ENCODE measurements at regions not wholly inside any gene's neighbourhood (a gene's known extent, or its start where the extent isn't known, plus 50 kb on each side); places are given as distances from the start of the nearest gene placed in this dataset.

DNA sequence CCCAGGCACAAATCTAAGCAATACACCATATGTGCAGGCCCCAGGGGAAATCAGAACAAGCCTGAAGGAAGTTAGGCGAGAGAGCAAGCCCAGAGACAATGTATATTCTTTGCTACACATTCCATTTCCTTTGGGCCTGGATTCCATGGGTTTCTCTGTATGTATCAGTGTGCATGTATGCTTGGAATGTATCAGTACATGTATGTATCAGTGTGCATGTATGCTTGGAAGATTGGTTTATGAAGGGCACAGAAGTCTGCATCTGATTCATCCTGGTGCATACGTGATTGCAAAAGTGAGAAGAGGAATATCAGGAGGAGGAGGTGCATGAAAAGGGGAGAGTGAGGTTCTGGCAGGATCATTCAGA is 232.6 kb upstream of the ANKRD55 start:
- no peak overlapping the region for H3K9ac ChIP-seq (ENCODE audit: low read depth in 1 of 3, low read length in 3 of 3)
- H3K36me3 ChIP-seq (ENCODE audit: control insufficient read depth in 3 of 3, insufficient read depth in 3 of 3, low read length in 3 of 3): no peaks in the 10 kb centered on the region
- H3K9me3 ChIP-seq (ENCODE audit: control insufficient read depth in 3 of 3, low read length in 3 of 3): no peaks in the 10 kb centered on the region
- no peaks in the 10 kb centered on the region for H3K27me3 ChIP-seq (ENCODE audit: control insufficient read depth in 3 of 3, insufficient read depth in 3 of 3, low read length in 3 of 3)
- H3K4me1 ChIP-seq (ENCODE audit: control insufficient read depth in 3 of 3, insufficient read depth in 3 of 3, low read length in 3 of 3): peaks cover 0 to under 1% (median 0%) of the 10 kb centered on the region in 3 donors
- no peak overlapping the region for H3K27ac ChIP-seq (ENCODE audit: low read depth, low read length)
- H3K4me3 ChIP-seq (ENCODE audit: low read length in 3 of 3): no peak overlapping the region

DNA sequence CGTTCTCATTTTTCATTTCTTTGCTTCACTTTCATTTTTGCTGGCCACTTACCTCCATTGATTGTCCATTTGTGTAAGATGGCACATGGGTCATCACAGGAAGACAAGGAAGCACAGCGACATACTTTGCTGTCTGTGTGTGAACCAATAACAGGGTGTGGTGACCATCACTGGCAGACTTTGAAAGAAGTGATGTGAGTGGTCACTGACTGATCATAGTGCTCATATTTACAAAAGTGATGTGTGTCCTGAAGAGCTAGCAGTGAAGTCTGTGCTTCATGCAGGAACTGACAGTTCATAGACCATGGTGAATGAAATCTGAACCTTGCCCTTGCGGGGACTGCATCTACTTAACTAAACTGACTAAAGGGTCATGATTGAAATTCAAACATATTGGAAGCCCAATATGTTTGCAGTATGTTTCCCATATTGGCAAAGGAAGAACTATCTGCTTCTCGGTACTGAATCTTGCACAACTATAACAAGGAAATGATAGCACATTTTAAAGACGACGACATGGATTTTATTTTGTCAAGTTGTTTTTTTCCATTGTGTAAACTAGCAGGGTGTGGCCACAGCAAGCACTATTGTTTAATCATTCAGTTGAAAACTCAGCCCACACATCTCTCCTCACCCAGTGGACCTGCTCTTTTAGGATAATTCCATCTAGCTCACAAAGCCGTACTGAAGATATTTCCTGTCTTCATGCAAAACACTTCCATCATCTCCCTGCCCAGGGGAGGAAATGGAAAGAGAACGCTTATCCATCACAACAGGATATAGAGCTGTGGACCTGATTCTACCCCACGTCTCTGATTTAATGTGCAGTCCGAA is 232.0 kb upstream of the ANKRD55 start:
- no peaks in the 10 kb centered on the region for H3K27me3 ChIP-seq (ENCODE audit: control insufficient read depth in 3 of 3, insufficient read depth in 3 of 3, low read length in 3 of 3)
- no peaks in the 10 kb centered on the region for H3K36me3 ChIP-seq (ENCODE audit: control insufficient read depth in 3 of 3, insufficient read depth in 3 of 3, low read length in 3 of 3)
- no peak overlapping the region for H3K4me3 ChIP-seq (ENCODE audit: low read length in 3 of 3)
- H3K9ac ChIP-seq (ENCODE audit: low read depth in 1 of 3, low read length in 3 of 3): no peak overlapping the region
- no peaks in the 10 kb centered on the region for H3K9me3 ChIP-seq (ENCODE audit: control insufficient read depth in 3 of 3, low read length in 3 of 3)
- H3K27ac ChIP-seq (ENCODE audit: low read depth, low read length): no peak overlapping the region
- H3K4me1 ChIP-seq (ENCODE audit: control insufficient read depth in 3 of 3, insufficient read depth in 3 of 3, low read length in 3 of 3): peaks cover 0 to 5% (median 0%) of the 10 kb centered on the region in 3 donors

DNA sequence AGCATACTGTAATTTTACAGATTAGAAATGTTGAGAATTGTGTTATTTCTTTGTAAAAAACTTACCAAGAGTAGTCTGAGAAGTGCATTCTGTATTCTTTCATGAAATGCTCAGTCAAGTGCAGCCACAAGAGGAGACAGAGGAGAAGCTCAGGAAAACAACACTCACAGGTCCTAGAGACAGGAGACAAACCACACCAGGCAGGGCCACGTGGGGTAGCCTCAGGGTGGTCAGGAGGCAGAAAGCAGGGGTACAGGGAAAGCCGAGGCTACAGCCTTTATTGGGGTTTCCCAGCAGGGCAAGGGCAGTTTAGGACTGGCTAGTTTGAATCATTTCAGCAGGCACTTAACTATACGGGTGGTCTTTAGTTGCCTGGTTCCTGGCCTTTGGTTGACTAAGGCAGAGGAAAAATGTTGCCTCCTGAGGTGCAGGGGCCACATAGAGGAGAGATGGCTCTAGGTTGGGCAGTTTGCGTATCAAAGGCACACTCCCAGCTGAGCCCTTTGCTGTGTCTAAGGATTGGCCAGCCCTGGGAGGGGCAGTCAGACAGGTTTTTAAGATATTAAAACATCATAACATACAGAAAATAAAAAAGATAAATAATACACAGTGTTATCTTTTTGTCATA is 230.9 kb upstream of the ANKRD55 start:
- no peak overlapping the region for H3K4me3 ChIP-seq (ENCODE audit: low read length in 3 of 3)
- no peaks in the 10 kb centered on the region for H3K36me3 ChIP-seq (ENCODE audit: control insufficient read depth in 3 of 3, insufficient read depth in 3 of 3, low read length in 3 of 3)
- H3K4me1 ChIP-seq (ENCODE audit: control insufficient read depth in 3 of 3, insufficient read depth in 3 of 3, low read length in 3 of 3): peaks cover 0 to 5% (median 0%) of the 10 kb centered on the region in 3 donors
- H3K27ac ChIP-seq (ENCODE audit: low read depth, low read length): no peak overlapping the region
- H3K9me3 ChIP-seq (ENCODE audit: control insufficient read depth in 3 of 3, low read length in 3 of 3): no peaks in the 10 kb centered on the region
- no peaks in the 10 kb centered on the region for H3K27me3 ChIP-seq (ENCODE audit: control insufficient read depth in 3 of 3, insufficient read depth in 3 of 3, low read length in 3 of 3)
- no peak overlapping the region for H3K9ac ChIP-seq (ENCODE audit: low read depth in 1 of 3, low read length in 3 of 3)

DNA sequence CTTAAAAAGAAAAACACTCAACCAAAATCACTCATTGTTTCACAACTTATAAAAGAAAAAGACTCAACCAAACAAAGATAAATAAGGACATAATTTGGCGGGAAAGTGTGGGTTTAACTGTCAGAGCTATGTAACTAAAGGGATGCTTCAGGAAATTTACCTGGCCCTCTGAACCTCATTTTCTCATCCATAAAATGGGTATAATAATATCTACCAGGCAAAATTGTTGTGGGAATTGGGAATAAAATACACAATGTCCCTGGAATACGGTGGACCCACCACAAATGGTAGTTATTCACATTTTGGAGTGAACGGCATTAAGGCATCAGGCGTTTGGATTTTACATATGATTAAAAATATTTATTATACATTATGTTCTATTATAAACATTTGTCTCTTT is 228.5 kb upstream of the ANKRD55 start:
- Histone ChIP-seq H3K4me3 (ENCODE audit: low read length in 3 of 3) (no peak overlapping the region), H3K9ac (ENCODE audit: low read depth in 1 of 3, low read length in 3 of 3) (no peak overlapping the region), H3K4me1 (ENCODE audit: control insufficient read depth in 3 of 3, insufficient read depth in 3 of 3, low read length in 3 of 3) (peaks cover 0 to 5% (median 3%) of the 10 kb centered on the region in 3 donors), H3K9me3 (ENCODE audit: control insufficient read depth in 3 of 3, low read length in 3 of 3) (no peaks in the 10 kb centered on the region), H3K36me3 (ENCODE audit: control insufficient read depth in 3 of 3, insufficient read depth in 3 of 3, low read length in 3 of 3) (no peaks in the 10 kb centered on the region), H3K27ac (ENCODE audit: low read depth, low read length) (no peak overlapping the region), H3K27me3 (ENCODE audit: control insufficient read depth in 3 of 3, insufficient read depth in 3 of 3, low read length in 3 of 3) (no peaks in the 10 kb centered on the region)

DNA sequence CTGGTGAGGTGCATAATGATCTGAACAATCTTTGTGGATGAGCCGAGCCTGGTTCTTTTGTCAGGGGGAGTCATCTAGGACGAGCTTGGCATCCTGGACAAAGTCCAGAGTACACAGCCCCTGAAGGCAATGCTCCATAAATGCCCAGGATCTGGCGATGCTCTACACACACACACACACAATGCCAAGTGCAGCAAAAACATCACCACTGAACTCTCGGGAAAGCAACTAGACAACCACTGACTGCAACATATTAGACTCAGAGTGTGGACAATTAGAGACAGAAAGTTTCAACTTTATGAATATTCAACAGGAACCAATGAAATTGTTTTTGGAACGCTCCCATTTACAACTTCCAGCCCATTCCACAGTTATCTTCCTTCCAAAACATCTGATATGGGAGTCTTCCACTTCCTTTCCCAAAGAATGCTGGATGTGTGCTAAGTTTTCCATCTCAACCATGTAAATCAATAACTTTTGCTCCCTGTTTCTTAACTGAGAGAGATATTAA is 227.6 kb upstream of the ANKRD55 start:
- Histone ChIP-seq H3K4me3 (ENCODE audit: low read length in 3 of 3) (no peak overlapping the region), H3K9me3 (ENCODE audit: control insufficient read depth in 3 of 3, low read length in 3 of 3) (no peaks in the 10 kb centered on the region), H3K27ac (ENCODE audit: low read depth, low read length) (no peak overlapping the region), H3K4me1 (ENCODE audit: control insufficient read depth in 3 of 3, insufficient read depth in 3 of 3, low read length in 3 of 3) (peaks cover 0 to 5% (median 3%) of the 10 kb centered on the region in 3 donors), H3K9ac (ENCODE audit: low read depth in 1 of 3, low read length in 3 of 3) (no peak overlapping the region), H3K27me3 (ENCODE audit: control insufficient read depth in 3 of 3, insufficient read depth in 3 of 3, low read length in 3 of 3) (no peaks in the 10 kb centered on the region), H3K36me3 (ENCODE audit: control insufficient read depth in 3 of 3, insufficient read depth in 3 of 3, low read length in 3 of 3) (no peaks in the 10 kb centered on the region)

DNA sequence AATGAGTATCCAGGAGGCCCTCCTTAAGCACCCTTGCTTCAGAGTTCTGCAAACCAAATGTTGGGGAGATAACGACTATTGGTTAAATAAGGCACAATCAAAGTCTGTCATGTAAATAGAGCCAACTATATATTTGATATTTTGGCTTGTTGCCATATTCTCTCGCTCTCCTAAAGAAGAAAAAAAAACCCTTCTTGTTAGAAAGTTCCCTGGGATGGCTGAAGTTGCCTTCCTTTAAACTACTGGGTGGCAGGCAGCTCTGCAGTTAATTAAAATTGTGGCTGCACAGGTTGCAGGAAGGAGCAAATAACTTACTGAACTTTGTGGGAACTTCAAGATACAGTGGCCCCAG is 227.0 kb upstream of the ANKRD55 start:
- Histone ChIP-seq H3K9me3 (ENCODE audit: control insufficient read depth in 3 of 3, low read length in 3 of 3) (no peaks in the 10 kb centered on the region), H3K4me3 (ENCODE audit: low read length in 3 of 3) (no peak overlapping the region), H3K4me1 (ENCODE audit: control insufficient read depth in 3 of 3, insufficient read depth in 3 of 3, low read length in 3 of 3) (peaks cover 0 to 5% (median 3%) of the 10 kb centered on the region in 3 donors), H3K9ac (ENCODE audit: low read depth in 1 of 3, low read length in 3 of 3) (no peak overlapping the region), H3K27me3 (ENCODE audit: control insufficient read depth in 3 of 3, insufficient read depth in 3 of 3, low read length in 3 of 3) (no peaks in the 10 kb centered on the region), H3K36me3 (ENCODE audit: control insufficient read depth in 3 of 3, insufficient read depth in 3 of 3, low read length in 3 of 3) (no peaks in the 10 kb centered on the region), H3K27ac (ENCODE audit: low read depth, low read length) (no peak overlapping the region)

DNA sequence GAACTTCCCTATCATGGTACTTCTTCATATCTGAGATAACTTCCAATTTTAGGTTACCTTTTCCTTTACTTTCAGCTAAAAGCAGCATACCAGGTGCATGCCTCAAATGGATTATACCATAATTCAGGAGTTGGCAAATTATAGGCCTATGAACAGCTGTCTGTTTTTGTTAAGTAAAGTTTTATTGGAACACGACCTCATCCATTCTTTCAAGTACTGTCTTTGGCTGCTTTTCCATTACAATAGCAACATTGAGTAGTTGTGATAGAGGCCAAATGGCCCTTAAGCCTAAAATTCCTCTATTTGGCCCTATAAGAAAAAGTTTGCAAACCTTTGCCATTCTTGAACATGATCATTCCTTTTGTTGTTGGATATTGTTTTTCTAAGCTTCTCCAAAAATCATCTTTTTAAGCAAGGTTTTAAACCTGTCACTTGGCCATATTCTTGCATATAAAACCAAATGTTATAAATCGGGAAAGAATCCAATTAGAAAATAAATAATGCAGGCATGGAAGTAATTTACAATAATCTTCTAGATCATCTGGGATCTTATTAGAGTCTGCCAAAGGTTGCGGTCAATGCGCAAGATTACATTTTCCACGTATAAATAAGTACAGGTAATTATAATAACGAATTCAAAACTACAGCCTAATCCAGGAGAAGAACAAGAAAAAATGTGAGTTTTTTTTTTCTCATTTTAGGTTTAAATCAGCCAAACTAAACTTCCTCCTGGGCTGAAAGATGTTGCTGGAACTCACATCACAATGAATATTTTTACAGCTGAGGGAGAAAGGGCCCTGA is 226.5 kb upstream of the ANKRD55 start:
- H3K27me3 ChIP-seq (ENCODE audit: control insufficient read depth in 3 of 3, insufficient read depth in 3 of 3, low read length in 3 of 3): no peaks in the 10 kb centered on the region
- H3K4me1 ChIP-seq (ENCODE audit: control insufficient read depth in 3 of 3, insufficient read depth in 3 of 3, low read length in 3 of 3): peaks cover 0 to 5% (median 3%) of the 10 kb centered on the region in 3 donors
- H3K36me3 ChIP-seq (ENCODE audit: control insufficient read depth in 3 of 3, insufficient read depth in 3 of 3, low read length in 3 of 3): no peaks in the 10 kb centered on the region
- H3K9ac ChIP-seq (ENCODE audit: low read depth in 1 of 3, low read length in 3 of 3): no peak overlapping the region
- H3K9me3 ChIP-seq (ENCODE audit: control insufficient read depth in 3 of 3, low read length in 3 of 3): no peaks in the 10 kb centered on the region
- no peak overlapping the region for H3K27ac ChIP-seq (ENCODE audit: low read depth, low read length)
- H3K4me3 ChIP-seq (ENCODE audit: low read length in 3 of 3): no peak overlapping the region

DNA sequence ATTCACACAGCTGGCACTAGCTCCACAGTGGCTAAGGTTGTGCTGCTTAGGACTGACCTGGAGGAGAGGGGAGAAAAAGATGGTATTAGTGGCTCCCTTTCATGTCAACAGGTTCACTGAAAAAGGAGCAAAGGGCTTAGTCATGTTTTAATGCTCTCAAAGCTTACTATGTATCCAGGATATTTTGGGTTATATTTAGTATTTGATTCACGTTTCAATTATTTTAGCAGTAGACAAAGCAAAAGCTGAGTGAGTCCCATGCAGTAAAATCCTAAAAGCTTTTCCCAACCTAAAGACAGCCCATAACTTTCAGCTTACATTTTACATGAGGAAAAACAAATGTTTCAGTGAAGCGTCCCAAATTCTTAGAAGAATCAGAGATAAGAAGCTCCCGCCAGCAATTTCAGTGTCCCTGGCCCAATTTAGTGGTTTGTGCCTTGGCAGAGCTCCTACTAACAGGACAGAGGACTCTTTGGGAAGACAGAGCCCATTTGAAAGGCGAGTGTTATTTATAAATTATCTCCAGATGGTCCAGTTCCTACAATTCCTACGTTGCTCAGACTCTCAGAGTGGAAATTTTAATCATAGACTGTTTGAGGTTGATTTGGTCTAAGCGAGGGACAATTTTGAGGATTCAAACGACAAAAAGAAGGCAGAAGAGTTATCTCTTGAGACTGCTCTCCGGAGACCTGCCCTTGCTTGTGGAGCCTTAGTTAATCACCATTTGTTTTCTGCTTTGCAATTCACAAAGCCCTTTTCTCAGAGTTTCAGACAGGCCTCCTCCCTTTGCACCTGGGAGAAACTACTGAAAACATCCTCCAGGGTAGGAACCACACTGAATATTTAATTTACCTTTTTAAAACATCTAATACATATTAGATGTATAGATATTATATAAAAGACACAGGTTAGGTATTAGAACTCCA is 225.0 kb upstream of the ANKRD55 start:
- Histone ChIP-seq H3K4me3 (ENCODE audit: low read length in 3 of 3) (no peak overlapping the region), H3K27ac (ENCODE audit: low read depth, low read length) (peak overlapping the region; percentile 28), H3K9ac (ENCODE audit: low read depth in 1 of 3, low read length in 3 of 3) (no peak overlapping the region), H3K27me3 (ENCODE audit: control insufficient read depth in 3 of 3, insufficient read depth in 3 of 3, low read length in 3 of 3) (no peaks in the 10 kb centered on the region), H3K36me3 (ENCODE audit: control insufficient read depth in 3 of 3, insufficient read depth in 3 of 3, low read length in 3 of 3) (no peaks in the 10 kb centered on the region), H3K9me3 (ENCODE audit: control insufficient read depth in 3 of 3, low read length in 3 of 3) (no peaks in the 10 kb centered on the region), H3K4me1 (ENCODE audit: control insufficient read depth in 3 of 3, insufficient read depth in 3 of 3, low read length in 3 of 3) (peaks cover 0 to 5% (median 3%) of the 10 kb centered on the region in 3 donors)

DNA sequence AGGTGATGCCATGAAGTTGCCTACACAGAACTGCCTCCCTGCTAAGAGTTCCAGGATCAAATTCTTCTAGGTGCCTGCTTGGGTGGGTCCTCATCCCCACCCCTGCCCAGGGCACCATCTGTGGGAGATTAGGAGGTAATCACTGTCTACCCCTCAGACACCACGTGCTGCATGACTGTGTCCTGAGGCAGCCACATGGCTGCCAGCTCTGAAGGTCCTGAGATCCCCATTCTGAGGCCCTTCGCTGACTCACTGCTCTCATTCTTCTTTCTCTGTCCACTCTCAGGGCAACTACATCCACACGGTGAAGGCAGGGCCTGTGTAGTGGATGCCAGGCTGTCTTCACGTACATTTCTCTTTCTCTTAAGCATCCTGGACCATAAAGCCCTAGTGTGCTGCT is 222.9 kb upstream of the ANKRD55 start:
- no peak overlapping the region for H3K9ac ChIP-seq (ENCODE audit: low read depth in 1 of 3, low read length in 3 of 3)
- no peak overlapping the region for H3K27ac ChIP-seq (ENCODE audit: low read depth, low read length)
- H3K9me3 ChIP-seq (ENCODE audit: control insufficient read depth in 3 of 3, low read length in 3 of 3): no peaks in the 10 kb centered on the region
- H3K4me3 ChIP-seq (ENCODE audit: low read length in 3 of 3): no peak overlapping the region
- H3K4me1 ChIP-seq (ENCODE audit: control insufficient read depth in 3 of 3, insufficient read depth in 3 of 3, low read length in 3 of 3): peaks cover 0 to 5% (median 3%) of the 10 kb centered on the region in 3 donors
- no peaks in the 10 kb centered on the region for H3K36me3 ChIP-seq (ENCODE audit: control insufficient read depth in 3 of 3, insufficient read depth in 3 of 3, low read length in 3 of 3)
- H3K27me3 ChIP-seq (ENCODE audit: control insufficient read depth in 3 of 3, insufficient read depth in 3 of 3, low read length in 3 of 3): no peaks in the 10 kb centered on the region
